CD14-positive monocyte (primary cell): ENCODE measurements at regions not wholly inside any gene's neighbourhood (a gene's known extent, or its start where the extent isn't known, plus 50 kb on each side); places are given as distances from the start of the nearest gene placed in this dataset.
"Not testable (repeated sequence)": the region's sequence is repeated elsewhere in the genome, so short reads cannot be mapped to it uniquely, and the experiment has no call there.

ENCODE experiments used
- DNase-seq, 3 donors: peaks; one replicate each; pipeline ENCODE4 v3.0.0-alpha.2; 2011 to 2022
- H2AFZ ChIP-seq: 2 replicates; pipeline ENCODE4 v1.6.0; 2012; ENCODE audit warnings: mild to moderate bottlenecking, low read depth, low read length, inconsistent platforms; ENCODE audit not compliant: insufficient read depth, poor library complexity, severe bottlenecking
- H3K27ac ChIP-seq, 2 donors: 1 replicate in 1 of 2; 2 replicates in 1 of 2; pipeline ENCODE4 v1.5.1; 2012 to 2013; ENCODE audit warnings: low read length in 2 of 2, control low read depth in 1 of 2, inconsistent platforms in 1 of 2, low read depth in 1 of 2, mild to moderate bottlenecking in 1 of 2
- H3K27me3 ChIP-seq, 2 donors: one replicate each; pipeline versions ENCODE4 v1.6.0 to v1.6.1; 2011 to 2013; ENCODE audit warnings: low read length in 2 of 2; ENCODE audit not compliant: control insufficient read depth in 2 of 2, insufficient read depth in 2 of 2
- H3K36me3 ChIP-seq, 2 donors: replicated peaks in 1 of 2; 1 replicate in 1 of 2; 2 replicates in 1 of 2; pipeline versions ENCODE4 v1.5.1 to v1.6.1; 2012 to 2013; ENCODE audit warnings: low read length in 2 of 2, control low read depth in 1 of 2, inconsistent platforms in 1 of 2, mild to moderate bottlenecking in 1 of 2; ENCODE audit not compliant: insufficient read depth in 2 of 2, control insufficient read depth in 1 of 2
- H3K4me1 ChIP-seq, 2 donors: 1 replicate in 1 of 2; 2 replicates in 1 of 2; pipeline versions ENCODE4 v1.5.1 to v1.6.1; 2012 to 2013; ENCODE audit warnings: low read length in 2 of 2, control low read depth in 1 of 2, inconsistent platforms in 1 of 2, mild to moderate bottlenecking in 1 of 2, moderate library complexity in 1 of 2; ENCODE audit not compliant: insufficient read depth in 2 of 2, control insufficient read depth in 1 of 2
- H3K4me2 ChIP-seq: replicated peaks from 2 replicates; pipeline ENCODE3; 2012; ENCODE audit warnings: low read length, moderate library complexity, mild to moderate bottlenecking; ENCODE audit not compliant: poor library complexity, severe bottlenecking; ENCODE audit errors: extremely low read depth
- H3K4me3 ChIP-seq, 3 experiments: fragments of 200-600 bp in 1 of 3; sonication (generic) in 1 of 3; replicated peaks in 1 of 3; 1 replicate in 2 of 3; 2 replicates in 1 of 3; pipeline ENCODE4 v1.5.1; 2011 to 2013; ENCODE audit warnings: low read length in 3 of 3, mild to moderate bottlenecking in 3 of 3, control low read depth in 2 of 3, low read depth in 2 of 3, inconsistent platforms in 1 of 3, moderate library complexity in 1 of 3
- H3K79me2 ChIP-seq: 2 replicates; pipeline ENCODE4 v1.6.0; 2012; ENCODE audit warnings: mild to moderate bottlenecking, control low read depth, inconsistent platforms, low read length, moderate library complexity; ENCODE audit not compliant: insufficient read depth
- H3K9ac ChIP-seq: 2 replicates; pipeline ENCODE4 v1.6.0; 2017; ENCODE audit warnings: low read length, mild to moderate bottlenecking; ENCODE audit not compliant: insufficient read depth, poor library complexity, severe bottlenecking
- H3K9me3 ChIP-seq, 2 donors: replicated peaks in 1 of 2; 1 replicate in 1 of 2; 2 replicates in 1 of 2; pipeline versions ENCODE4 v1.5.1 to v1.6.1; 2012 to 2013; ENCODE audit warnings: low read length in 2 of 2, control low read depth in 1 of 2; ENCODE audit not compliant: control insufficient read depth in 1 of 2, insufficient read depth in 1 of 2
- H4K20me1 ChIP-seq: 2 replicates; pipeline ENCODE4 v1.6.0; 2012; ENCODE audit warnings: mild to moderate bottlenecking, low read length, control low read depth, moderate library complexity; ENCODE audit not compliant: insufficient read depth
- H3K27ac Mint-ChIP-seq, 7 donors: one replicate each; pipeline ENCODE4 v1.8.0; 2020; ENCODE audit warnings: mild to moderate bottlenecking in 7 of 7, mixed read lengths in 7 of 7, moderate library complexity in 6 of 7, inconsistent platforms in 2 of 7
- H3K27me3 Mint-ChIP-seq, 3 donors: one replicate each; pipeline ENCODE4 v1.8.0; 2021 to 2022; ENCODE audit warnings: low read depth in 3 of 3, mild to moderate bottlenecking in 3 of 3, mixed read lengths in 3 of 3, moderate library complexity in 3 of 3, inconsistent platforms in 1 of 3
- H3K36me3 Mint-ChIP-seq, 2 donors: one replicate each; pipeline ENCODE4 v1.8.0; 2020; ENCODE audit warnings: mixed read lengths in 2 of 2, inconsistent platforms in 1 of 2, mild to moderate bottlenecking in 1 of 2
- H3K4me1 Mint-ChIP-seq: one replicate; pipeline ENCODE4 v1.8.0; 2020; ENCODE audit warnings: mild to moderate bottlenecking, mixed read lengths
- H3K4me3 Mint-ChIP-seq, 2 donors: one replicate each; pipeline ENCODE4 v1.8.0; 2020; ENCODE audit warnings: mild to moderate bottlenecking in 2 of 2, mixed read lengths in 2 of 2, moderate library complexity in 1 of 2
- H3K9me3 Mint-ChIP-seq, 7 donors: one replicate each; pipeline ENCODE4 v1.8.0; 2020 to 2022; ENCODE audit warnings: mixed read lengths in 7 of 7, mild to moderate bottlenecking in 6 of 7, moderate library complexity in 6 of 7, inconsistent platforms in 2 of 7
- WGBS: methylation state at CpG from one replicate; pipeline ENCODE4 v1.1.5; 2013; ENCODE audit warnings: missing lambda C conversion rate; ENCODE audit not compliant: insufficient coverage; 5-methylcytosine and 5-hydroxymethylcytosine counted together
- intact Hi-C, 2 donors: fragments of 100-400 bp; cut with micrococcal nuclease; formaldehyde crosslinking; loops; one replicate each; pipeline versions ENCODE4 v1.15.0 to v1.15.1; 2023
- TF ChIP-seq, protein P1 (sequence below): fragments of 200-600 bp; IDR thresholded peaks from one replicate; pipeline ENCODE4 v1.8.0; 2022; ENCODE audit warnings: antibody characterized with exemption, mild to moderate bottlenecking

DNA sequence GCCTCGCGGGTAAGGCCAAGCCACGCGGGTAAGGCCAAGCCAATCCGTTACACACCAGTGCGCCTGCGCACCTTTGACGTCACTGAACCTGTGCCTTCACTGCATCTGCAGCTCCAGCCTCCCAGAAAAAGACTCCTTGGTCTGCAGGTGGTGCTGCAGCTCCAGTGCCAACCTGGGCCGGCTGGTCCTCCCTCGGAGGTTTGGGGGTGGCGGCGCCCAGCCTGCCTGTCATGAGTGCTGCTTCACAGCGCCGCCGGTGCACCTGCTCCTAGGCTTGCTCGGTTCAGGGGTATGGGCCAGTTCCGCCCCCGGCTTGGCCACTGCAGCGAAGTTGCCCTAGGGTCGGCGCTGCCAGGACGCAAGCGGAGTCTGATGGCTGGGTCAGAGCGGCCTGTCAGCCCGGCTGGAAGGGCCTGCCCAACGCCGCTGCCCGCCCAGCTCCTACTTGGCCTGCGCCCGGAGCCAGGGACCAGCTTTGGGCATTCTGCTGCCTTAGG lies 146.6 kb downstream of the USP22 start:
- H3K4me1 Mint-ChIP-seq: peaks cover 4% of the 10 kb centered on the region
- H2AFZ ChIP-seq: peak overlapping the region; percentile 56
- no peak overlapping the region for H3K27ac Mint-ChIP-seq
- H3K4me1 ChIP-seq: no peaks in the 10 kb centered on the region
- no peak overlapping the region for H3K4me3 ChIP-seq
- intact Hi-C loops: no loop called here
- H3K9me3 ChIP-seq: no peaks in the 10 kb centered on the region
- H3K4me2 ChIP-seq: peak overlapping the region; percentile 36
- no peaks in the 10 kb centered on the region for H3K36me3 ChIP-seq
- H3K27me3 Mint-ChIP-seq: peaks cover 7 to 11% (median 9%) of the 10 kb centered on the region in 3 donors
- TF ChIP-seq, protein P1, sequence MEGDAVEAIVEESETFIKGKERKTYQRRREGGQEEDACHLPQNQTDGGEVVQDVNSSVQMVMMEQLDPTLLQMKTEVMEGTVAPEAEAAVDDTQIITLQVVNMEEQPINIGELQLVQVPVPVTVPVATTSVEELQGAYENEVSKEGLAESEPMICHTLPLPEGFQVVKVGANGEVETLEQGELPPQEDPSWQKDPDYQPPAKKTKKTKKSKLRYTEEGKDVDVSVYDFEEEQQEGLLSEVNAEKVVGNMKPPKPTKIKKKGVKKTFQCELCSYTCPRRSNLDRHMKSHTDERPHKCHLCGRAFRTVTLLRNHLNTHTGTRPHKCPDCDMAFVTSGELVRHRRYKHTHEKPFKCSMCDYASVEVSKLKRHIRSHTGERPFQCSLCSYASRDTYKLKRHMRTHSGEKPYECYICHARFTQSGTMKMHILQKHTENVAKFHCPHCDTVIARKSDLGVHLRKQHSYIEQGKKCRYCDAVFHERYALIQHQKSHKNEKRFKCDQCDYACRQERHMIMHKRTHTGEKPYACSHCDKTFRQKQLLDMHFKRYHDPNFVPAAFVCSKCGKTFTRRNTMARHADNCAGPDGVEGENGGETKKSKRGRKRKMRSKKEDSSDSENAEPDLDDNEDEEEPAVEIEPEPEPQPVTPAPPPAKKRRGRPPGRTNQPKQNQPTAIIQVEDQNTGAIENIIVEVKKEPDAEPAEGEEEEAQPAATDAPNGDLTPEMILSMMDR: no peak
- WGBS: 63% methylated on average over 29 of the region's 30 CpGs
- no peaks in the 10 kb centered on the region for H3K27me3 ChIP-seq
- H3K79me2 ChIP-seq: no peaks in the 10 kb centered on the region
- peak in 2 of 3 donors; percentile 6 to 11 for DNase-seq
- no peak overlapping the region for H3K27ac ChIP-seq
- H3K9me3 Mint-ChIP-seq: peaks cover 0 to 2% (median 0%) of the 10 kb centered on the region in 7 donors
- no peaks in the 10 kb centered on the region for H4K20me1 ChIP-seq
- no peaks in the 10 kb centered on the region for H3K36me3 Mint-ChIP-seq
- H3K9ac ChIP-seq: no peak overlapping the region
- H3K4me3 Mint-ChIP-seq: peak overlapping the region; percentile 51 to 62

- intact Hi-C loops, H3K4me2 ChIP-seq: not testable (repeated sequence)
- WGBS: 60% methylated on average over 1 of the region's 5 CpGs
Observed at GRCh38 chr17:20898726-20899125, 144.1 kb downstream of the USP22 start.

DNA sequence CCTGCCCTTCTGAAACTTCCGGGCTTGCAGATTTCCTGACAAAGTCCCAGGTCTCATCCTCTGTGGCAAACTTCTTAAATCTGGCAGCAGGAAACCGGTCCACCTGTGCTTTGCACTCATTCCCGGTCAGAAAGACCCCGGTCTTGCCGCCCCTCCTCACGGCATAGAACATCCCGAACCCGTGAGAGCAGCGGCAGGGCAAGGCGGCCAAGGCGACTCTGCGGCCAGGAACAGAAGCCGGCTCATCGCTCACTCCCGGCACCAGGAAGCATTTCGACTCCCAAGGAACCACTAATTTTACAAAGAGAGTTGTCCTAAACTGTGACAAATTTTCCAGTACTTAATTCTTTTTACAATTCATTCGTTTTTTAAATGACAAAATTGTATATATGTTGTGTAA lies 140.3 kb downstream of the USP22 start:
- H3K36me3 Mint-ChIP-seq, H3K9ac ChIP-seq, H3K4me3 ChIP-seq, H2AFZ ChIP-seq, H3K79me2 ChIP-seq, H3K9me3 Mint-ChIP-seq, H3K4me2 ChIP-seq, DNase-seq, H3K27ac ChIP-seq, intact Hi-C loops, H3K4me1 ChIP-seq, H3K9me3 ChIP-seq, H3K27ac Mint-ChIP-seq, H4K20me1 ChIP-seq, H3K4me1 Mint-ChIP-seq, H3K36me3 ChIP-seq: not testable (repeated sequence)
- WGBS: 32% methylated on average over 15 of the region's 17 CpGs
- H3K27me3 ChIP-seq: peaks cover 9 to 20% of the 10 kb centered on the region in 2 donors
- Mint-ChIP-seq H3K4me3 (peak overlapping the region; percentile 17 to 67), H3K27me3 (peaks cover 32 to 37% (median 36%) of the 10 kb centered on the region in 3 donors)

More at GRCh38 chr17:20898726-20899125, 144.1 kb downstream of the USP22 start:
- not testable (repeated sequence) for H4K20me1 ChIP-seq, DNase-seq, H3K9me3 ChIP-seq, H3K4me1 ChIP-seq, H3K4me1 Mint-ChIP-seq, H3K9me3 Mint-ChIP-seq, H3K4me3 ChIP-seq, H3K36me3 ChIP-seq, H3K27ac Mint-ChIP-seq, H3K79me2 ChIP-seq, H3K4me3 Mint-ChIP-seq, H2AFZ ChIP-seq, H3K36me3 Mint-ChIP-seq, H3K27ac ChIP-seq, H3K9ac ChIP-seq
- H3K27me3 Mint-ChIP-seq: peaks cover 29 to 35% (median 30%) of the 10 kb centered on the region in 3 donors
- H3K27me3 ChIP-seq: peaks cover 9 to 20% of the 10 kb centered on the region in 2 donors

- H3K4me1 ChIP-seq, DNase-seq, H4K20me1 ChIP-seq, H3K79me2 ChIP-seq, H2AFZ ChIP-seq, H3K36me3 Mint-ChIP-seq, H3K9me3 Mint-ChIP-seq, H3K27ac ChIP-seq, H3K9me3 ChIP-seq, H3K36me3 ChIP-seq, intact Hi-C loops, H3K4me2 ChIP-seq, H3K4me3 ChIP-seq, H3K27ac Mint-ChIP-seq, H3K9ac ChIP-seq: not testable (repeated sequence)
- WGBS: no CpG with 5 or more reads among the region's 1 CpG
- peaks cover 9 to 20% of the 10 kb centered on the region in 2 donors for H3K27me3 ChIP-seq
- Mint-ChIP-seq H3K27me3 (peaks cover 32 to 37% (median 36%) of the 10 kb centered on the region in 3 donors), H3K4me1 (peaks cover 15% of the 10 kb centered on the region), H3K4me3 (peak overlapping the region in 1 of 2 donors; percentile 50)
Observed at GRCh38 chr17:20903549-20903948, 139.3 kb downstream of the USP22 start.
